ENCODE measurements at regions not wholly inside any gene's neighbourhood (a gene's known extent, or its start where the extent isn't known, plus 50 kb on each side); places are given as distances from the start of the nearest gene placed in this dataset.
"Not testable (repeated sequence)": the region's sequence is repeated elsewhere in the genome, so short reads cannot be mapped to it uniquely, and the experiment has no call there.

GRCh38 chr7:66477822-66478397 lies 150.8 kb upstream of the KCTD7 start:
- TF ChIP-seq, protein P1, sequence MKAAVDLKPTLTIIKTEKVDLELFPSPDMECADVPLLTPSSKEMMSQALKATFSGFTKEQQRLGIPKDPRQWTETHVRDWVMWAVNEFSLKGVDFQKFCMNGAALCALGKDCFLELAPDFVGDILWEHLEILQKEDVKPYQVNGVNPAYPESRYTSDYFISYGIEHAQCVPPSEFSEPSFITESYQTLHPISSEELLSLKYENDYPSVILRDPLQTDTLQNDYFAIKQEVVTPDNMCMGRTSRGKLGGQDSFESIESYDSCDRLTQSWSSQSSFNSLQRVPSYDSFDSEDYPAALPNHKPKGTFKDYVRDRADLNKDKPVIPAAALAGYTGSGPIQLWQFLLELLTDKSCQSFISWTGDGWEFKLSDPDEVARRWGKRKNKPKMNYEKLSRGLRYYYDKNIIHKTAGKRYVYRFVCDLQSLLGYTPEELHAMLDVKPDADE (IDR thresholded peaks at IDR 0.05) = not testable (repeated sequence)
- TF ChIP-seq EZH2phosphoT487 (IDR thresholded peaks at IDR 0.05; ENCODE audit: unreplicated experiment); POLR2AphosphoS5 (IDR thresholded peaks at IDR 0.05; ENCODE audit: low read depth); CTCF (conservative IDR thresholded peaks at IDR 0.05; ENCODE audit: low read depth in 2 of 2); EZH2 (IDR thresholded peaks at IDR 0.05; ENCODE audit: low read depth, unreplicated experiment); ZNF114 (CRISPR knock-in tag; IDR thresholded peaks at IDR 0.05); CREB1 (CRISPR knock-in tag; IDR thresholded peaks at IDR 0.05; ENCODE audit: low read depth); JUNB (IDR thresholded peaks at IDR 0.05; ENCODE audit: unreplicated experiment); STAT1 (IDR thresholded peaks at IDR 0.05; ENCODE audit: unreplicated experiment); ZNF331 (CRISPR knock-in tag; IDR thresholded peaks at IDR 0.05; ENCODE audit: low read depth); NANOG (IDR thresholded peaks at IDR 0.05; ENCODE audit: borderline replicate concordance): not testable (repeated sequence)
- TF ChIP-seq, protein P2, sequence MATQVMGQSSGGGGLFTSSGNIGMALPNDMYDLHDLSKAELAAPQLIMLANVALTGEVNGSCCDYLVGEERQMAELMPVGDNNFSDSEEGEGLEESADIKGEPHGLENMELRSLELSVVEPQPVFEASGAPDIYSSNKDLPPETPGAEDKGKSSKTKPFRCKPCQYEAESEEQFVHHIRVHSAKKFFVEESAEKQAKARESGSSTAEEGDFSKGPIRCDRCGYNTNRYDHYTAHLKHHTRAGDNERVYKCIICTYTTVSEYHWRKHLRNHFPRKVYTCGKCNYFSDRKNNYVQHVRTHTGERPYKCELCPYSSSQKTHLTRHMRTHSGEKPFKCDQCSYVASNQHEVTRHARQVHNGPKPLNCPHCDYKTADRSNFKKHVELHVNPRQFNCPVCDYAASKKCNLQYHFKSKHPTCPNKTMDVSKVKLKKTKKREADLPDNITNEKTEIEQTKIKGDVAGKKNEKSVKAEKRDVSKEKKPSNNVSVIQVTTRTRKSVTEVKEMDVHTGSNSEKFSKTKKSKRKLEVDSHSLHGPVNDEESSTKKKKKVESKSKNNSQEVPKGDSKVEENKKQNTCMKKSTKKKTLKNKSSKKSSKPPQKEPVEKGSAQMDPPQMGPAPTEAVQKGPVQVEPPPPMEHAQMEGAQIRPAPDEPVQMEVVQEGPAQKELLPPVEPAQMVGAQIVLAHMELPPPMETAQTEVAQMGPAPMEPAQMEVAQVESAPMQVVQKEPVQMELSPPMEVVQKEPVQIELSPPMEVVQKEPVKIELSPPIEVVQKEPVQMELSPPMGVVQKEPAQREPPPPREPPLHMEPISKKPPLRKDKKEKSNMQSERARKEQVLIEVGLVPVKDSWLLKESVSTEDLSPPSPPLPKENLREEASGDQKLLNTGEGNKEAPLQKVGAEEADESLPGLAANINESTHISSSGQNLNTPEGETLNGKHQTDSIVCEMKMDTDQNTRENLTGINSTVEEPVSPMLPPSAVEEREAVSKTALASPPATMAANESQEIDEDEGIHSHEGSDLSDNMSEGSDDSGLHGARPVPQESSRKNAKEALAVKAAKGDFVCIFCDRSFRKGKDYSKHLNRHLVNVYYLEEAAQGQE (IDR thresholded peaks at IDR 0.05; ENCODE audit: unreplicated experiment) = not testable (repeated sequence)
- TF ChIP-seq, protein P3, sequence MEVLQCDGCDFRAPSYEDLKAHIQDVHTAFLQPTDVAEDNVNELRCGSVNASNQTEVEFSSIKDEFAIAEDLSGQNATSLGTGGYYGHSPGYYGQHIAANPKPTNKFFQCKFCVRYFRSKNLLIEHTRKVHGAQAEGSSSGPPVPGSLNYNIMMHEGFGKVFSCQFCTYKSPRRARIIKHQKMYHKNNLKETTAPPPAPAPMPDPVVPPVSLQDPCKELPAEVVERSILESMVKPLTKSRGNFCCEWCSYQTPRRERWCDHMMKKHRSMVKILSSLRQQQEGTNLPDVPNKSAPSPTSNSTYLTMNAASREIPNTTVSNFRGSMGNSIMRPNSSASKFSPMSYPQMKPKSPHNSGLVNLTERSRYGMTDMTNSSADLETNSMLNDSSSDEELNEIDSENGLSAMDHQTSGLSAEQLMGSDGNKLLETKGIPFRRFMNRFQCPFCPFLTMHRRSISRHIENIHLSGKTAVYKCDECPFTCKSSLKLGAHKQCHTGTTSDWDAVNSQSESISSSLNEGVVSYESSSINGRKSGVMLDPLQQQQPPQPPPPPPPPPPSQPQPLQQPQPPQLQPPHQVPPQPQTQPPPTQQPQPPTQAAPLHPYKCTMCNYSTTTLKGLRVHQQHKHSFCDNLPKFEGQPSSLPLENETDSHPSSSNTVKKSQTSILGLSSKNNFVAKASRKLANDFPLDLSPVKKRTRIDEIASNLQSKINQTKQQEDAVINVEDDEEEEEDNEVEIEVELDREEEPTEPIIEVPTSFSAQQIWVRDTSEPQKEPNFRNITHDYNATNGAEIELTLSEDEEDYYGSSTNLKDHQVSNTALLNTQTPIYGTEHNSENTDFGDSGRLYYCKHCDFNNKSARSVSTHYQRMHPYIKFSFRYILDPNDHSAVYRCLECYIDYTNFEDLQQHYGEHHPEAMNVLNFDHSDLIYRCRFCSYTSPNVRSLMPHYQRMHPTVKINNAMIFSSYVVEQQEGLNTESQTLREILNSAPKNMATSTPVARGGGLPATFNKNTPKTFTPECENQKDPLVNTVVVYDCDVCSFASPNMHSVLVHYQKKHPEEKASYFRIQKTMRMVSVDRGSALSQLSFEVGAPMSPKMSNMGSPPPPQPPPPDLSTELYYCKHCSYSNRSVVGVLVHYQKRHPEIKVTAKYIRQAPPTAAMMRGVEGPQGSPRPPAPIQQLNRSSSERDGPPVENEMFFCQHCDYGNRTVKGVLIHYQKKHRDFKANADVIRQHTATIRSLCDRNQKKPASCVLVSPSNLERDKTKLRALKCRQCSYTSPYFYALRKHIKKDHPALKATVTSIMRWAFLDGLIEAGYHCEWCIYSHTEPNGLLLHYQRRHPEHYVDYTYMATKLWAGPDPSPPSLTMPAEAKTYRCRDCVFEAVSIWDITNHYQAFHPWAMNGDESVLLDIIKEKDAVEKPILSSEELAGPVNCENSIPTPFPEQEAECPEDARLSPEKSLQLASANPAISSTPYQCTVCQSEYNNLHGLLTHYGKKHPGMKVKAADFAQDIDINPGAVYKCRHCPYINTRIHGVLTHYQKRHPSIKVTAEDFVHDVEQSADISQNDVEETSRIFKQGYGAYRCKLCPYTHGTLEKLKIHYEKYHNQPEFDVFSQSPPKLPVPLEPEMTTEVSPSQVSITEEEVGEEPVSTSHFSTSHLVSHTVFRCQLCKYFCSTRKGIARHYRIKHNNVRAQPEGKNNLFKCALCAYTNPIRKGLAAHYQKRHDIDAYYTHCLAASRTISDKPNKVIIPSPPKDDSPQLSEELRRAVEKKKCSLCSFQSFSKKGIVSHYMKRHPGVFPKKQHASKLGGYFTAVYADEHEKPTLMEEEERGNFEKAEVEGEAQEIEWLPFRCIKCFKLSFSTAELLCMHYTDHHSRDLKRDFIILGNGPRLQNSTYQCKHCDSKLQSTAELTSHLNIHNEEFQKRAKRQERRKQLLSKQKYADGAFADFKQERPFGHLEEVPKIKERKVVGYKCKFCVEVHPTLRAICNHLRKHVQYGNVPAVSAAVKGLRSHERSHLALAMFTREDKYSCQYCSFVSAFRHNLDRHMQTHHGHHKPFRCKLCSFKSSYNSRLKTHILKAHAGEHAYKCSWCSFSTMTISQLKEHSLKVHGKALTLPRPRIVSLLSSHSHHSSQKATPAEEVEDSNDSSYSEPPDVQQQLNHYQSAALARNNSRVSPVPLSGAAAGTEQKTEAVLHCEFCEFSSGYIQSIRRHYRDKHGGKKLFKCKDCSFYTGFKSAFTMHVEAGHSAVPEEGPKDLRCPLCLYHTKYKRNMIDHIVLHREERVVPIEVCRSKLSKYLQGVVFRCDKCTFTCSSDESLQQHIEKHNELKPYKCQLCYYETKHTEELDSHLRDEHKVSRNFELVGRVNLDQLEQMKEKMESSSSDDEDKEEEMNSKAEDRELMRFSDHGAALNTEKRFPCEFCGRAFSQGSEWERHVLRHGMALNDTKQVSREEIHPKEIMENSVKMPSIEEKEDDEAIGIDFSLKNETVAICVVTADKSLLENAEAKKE (CRISPR knock-in tag; IDR thresholded peaks at IDR 0.05) = not testable (repeated sequence)
